HEK293T (cell line): ENCODE measurements at regions not wholly inside any gene's neighbourhood (a gene's known extent, or its start where the extent isn't known, plus 50 kb on each side); places are given as distances from the start of the nearest gene placed in this dataset.

Source experiments
- ARNT ChIP-seq: fragments of 450-650 bp; IDR thresholded peaks from 2 replicates; pipeline ENCODE4 v1.6.1; 2017; ENCODE audit warnings: mild to moderate bottlenecking
- BHLHE40 ChIP-seq: fragments of 450-650 bp; IDR thresholded peaks from 2 replicates; pipeline ENCODE4 v1.6.1; 2016; ENCODE audit warnings: mild to moderate bottlenecking, moderate library complexity, borderline replicate concordance
- CTBP1 ChIP-seq: fragments of 450-650 bp; IDR thresholded peaks from 2 replicates; pipeline ENCODE4 v1.6.1; 2016; ENCODE audit warnings: borderline replicate concordance
- ELF4 ChIP-seq: fragments of 450-650 bp; IDR thresholded peaks from 2 replicates; pipeline ENCODE4 v1.6.1; 2017; ENCODE audit warnings: antibody characterized with exemption
- FOXA1 ChIP-seq: fragments of 450-650 bp; IDR thresholded peaks from 2 replicates; pipeline ENCODE4 v1.6.1; 2016; ENCODE audit warnings: mild to moderate bottlenecking
- FOXK2 ChIP-seq: fragments of 450-650 bp; IDR thresholded peaks from 2 replicates; pipeline ENCODE4 v1.6.1; 2016; ENCODE audit warnings: mild to moderate bottlenecking
- FOXM1 ChIP-seq: fragments of 450-650 bp; IDR thresholded peaks from 2 replicates; pipeline ENCODE4 v1.6.1; 2017; ENCODE audit warnings: mild to moderate bottlenecking, borderline replicate concordance
- HDGF ChIP-seq: fragments of 450-650 bp; IDR thresholded peaks from 2 replicates; pipeline ENCODE4 v1.6.1; 2017; ENCODE audit warnings: antibody characterized with exemption, borderline replicate concordance
- LEF1 ChIP-seq: fragments of 450-650 bp; IDR thresholded peaks from 2 replicates; pipeline ENCODE4 v1.6.1; 2017; ENCODE audit warnings: mild to moderate bottlenecking, borderline replicate concordance
- SP1 ChIP-seq: fragments of 450-650 bp; IDR thresholded peaks from 2 replicates; pipeline ENCODE4 v1.6.1; 2017

- TF ChIP-seq ARNT (no peak), BHLHE40 (no peak), SP1 (no peak), HDGF (no peak), CTBP1 (no peak), FOXM1 (no peak), ELF4 (no peak), LEF1 (no peak), FOXK2 (no peak), FOXA1 (no peak)
These were observed 118.1 kb upstream of the FOXN3 start for GRCh38 chr14:89534902-89535685.
